DMS 273 treated with DMSO at 0.1 percent for 48 hours (cell line): ENCODE measurements at regions not wholly inside any gene's neighbourhood (a gene's known extent, or its start where the extent isn't known, plus 50 kb on each side); places are given as distances from the start of the nearest gene placed in this dataset.
"Not testable (repeated sequence)": the region's sequence is repeated elsewhere in the genome, so short reads cannot be mapped to it uniquely, and the experiment has no call there.

Experiments used
- DNase-seq: peaks from one replicate; lab custom pipeline; 2025; lab: John Stamatoyannopoulos, UW

DNA sequence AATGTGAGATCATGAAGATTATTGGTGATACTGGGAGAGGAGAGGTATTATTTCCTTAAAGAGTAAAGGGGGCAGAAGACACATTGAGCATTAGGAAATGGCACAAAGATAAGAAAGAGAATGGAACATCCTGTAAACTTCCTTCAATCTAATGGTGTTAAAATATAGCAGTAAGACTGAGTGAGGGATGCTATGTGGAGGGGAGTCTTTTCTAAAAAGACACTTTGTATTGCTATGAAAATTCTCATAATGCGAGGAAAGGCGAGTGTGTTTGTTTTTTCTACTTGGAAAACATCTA is 405.2 kb downstream of the ARL4A start:
- no peak for DNase-seq

DNA sequence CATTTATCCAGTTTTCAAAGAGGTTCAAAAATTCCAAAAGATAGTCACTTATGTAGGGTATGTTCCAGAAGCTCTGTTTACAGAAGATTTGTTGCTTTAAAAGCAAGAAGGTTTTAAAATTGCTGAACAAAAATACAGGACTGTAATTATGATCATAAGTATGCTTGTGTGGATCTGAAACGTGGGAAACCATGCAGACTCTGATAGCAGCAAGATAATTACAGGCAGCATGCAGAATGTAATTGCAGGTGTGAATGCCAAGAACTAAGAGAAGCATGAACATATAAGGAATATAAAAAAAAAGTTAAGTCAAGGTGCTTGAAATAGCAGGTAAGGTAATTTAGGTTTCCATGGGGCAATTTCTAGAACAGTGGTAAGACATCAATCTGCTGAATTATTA is 405.7 kb downstream of the ARL4A start:
- no peak for DNase-seq

- DNase-seq = no peak
Observed at GRCh38 chr7:13097499-13097898, 410.1 kb downstream of the ARL4A start.

DNA sequence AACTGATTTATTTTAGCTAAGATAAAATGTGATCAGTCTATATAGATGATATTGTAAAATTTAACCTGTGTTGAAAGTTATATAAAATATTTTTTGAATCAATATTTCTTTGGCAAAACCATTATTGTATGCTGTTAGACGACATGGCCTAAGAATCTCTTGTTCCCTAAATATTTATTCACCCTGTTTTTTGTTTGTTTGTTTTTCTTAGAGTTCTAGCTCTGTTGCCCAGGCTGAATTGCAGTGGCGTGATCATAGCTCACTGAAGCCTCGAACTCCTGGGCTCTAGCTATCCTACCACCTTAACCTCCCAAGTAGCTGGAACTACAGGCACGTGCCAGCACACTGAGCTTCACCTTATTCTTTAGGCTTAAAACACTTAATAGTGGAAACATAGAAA is 410.7 kb downstream of the ARL4A start:
- no peak for DNase-seq

DNA sequence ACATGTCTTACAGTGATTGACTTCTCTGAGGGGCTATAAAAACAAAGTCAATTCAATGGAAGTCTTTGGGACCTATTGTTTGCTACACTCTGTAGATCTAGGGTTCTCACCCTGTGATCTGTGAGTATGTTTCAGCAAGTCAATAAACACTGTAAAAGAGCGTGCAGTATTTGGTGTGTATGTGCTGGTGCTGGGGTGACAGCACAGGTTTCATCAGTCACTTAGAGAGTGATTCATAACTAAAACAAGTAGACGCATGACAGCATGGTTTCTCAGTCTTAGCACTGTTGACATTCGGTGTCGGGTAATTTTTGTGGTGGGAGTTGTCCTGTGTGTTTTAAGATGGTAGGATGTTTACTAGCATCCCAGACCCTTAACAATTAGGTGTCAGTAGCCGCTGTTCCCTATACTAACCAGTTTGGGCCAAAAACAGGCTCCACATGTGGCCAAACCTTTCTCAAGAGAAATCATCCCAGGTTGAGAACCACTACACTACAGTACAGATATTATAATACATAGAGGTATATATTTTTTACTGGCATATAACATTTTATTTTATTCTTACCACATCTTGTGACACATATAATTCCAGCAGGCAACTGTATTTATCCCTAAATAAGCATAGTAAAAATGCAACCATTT is 411.8 kb downstream of the ARL4A start:
- DNase-seq = no peak

DNA sequence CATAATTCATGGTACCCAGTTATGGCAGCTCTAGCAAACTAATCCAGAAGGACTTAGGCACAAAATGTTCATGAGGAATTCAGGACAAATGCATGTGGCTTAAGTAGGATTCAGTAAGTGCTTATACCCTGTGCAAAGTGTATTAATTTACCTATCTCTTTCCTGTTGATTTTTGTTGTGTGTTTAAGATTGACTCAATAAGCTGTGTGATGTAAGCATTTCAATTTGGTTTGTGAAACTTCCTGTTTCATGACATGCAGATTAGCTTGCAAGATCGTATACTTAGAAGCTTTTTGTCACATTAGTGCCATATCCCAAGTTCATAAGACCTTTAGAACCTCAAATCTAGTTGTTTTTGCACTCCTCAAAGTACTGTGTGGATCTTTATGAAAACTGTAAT is 416.7 kb downstream of the ARL4A start:
- no peak for DNase-seq

DNA sequence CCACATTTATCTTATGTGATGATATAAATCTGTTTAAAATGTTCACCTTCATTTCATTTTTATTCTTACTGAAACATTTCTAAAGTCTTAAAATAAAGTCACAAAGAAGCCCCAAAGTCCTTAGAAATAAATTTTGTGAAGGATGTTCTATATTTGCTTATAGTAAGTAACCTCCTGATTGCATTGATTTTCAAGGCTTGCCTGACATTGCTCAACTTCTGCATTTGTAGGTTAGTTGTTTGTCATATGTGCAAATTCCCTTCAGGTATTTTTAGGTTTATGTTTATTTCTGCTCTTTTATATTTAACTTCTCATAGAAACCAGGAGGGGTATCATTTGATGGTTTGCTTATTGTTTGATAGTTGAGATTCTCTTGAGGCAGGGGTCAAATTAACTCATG is 417.8 kb downstream of the ARL4A start:
- DNase-seq = no peak

DNA sequence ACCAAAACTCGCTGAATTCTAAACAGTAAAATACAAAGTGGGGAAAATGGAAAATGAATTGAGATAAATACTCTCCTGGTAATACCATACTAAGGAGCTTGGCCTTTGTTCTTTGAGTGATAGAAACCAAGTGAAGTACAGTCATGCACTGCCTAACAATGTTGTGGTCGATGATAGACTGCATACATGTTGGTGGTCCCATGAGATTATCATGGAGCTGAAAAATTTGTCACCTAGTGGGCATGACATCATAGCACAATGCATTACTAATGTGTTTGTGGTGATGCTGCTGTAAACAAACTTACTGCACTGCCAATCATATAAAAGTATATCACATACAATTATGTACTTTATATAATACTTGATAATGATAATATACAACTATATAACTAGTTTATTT is 419.1 kb downstream of the ARL4A start:
- no peak for DNase-seq

DNA sequence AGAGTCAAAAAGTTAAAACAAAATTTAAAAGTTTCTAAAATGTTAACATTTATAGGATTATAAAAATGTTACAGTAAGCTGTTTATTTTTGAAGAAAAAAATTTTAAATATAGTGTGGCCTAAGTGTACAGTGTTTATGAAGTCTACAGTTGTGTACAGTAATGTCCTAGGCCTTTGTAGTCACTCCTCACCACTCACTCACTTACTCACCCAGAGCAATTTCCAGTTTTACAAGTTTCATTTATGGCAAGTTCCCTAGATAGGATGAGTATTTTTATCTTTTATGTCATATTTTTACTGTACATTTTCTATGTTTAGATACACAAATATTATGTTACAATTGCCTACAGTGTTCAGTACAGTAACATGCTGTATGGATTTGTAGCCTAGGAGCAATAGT is 419.9 kb downstream of the ARL4A start:
- no peak for DNase-seq

DNA sequence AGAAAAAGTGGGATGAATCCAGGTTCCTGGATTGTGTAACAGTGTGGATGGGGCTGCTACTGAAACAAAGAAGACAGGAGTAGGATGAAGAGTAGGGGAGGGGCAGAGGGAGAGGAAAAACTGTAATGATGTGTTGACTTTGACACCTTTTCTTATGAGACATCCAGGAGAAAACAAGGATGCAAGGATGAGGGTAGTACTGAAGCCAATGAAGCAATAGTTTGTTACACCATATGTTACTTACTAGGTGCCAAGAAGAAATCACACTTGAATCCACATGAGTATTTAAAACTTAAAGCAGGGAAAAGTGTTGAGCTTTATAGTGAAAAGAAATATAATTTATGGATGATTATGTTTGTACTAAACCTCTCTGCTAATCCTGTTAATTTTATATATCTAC is 420.6 kb downstream of the ARL4A start:
- no peak for DNase-seq

- DNase-seq = no peak
Observed at GRCh38 chr7:13109201-13109600, 421.8 kb downstream of the ARL4A start.

DNA sequence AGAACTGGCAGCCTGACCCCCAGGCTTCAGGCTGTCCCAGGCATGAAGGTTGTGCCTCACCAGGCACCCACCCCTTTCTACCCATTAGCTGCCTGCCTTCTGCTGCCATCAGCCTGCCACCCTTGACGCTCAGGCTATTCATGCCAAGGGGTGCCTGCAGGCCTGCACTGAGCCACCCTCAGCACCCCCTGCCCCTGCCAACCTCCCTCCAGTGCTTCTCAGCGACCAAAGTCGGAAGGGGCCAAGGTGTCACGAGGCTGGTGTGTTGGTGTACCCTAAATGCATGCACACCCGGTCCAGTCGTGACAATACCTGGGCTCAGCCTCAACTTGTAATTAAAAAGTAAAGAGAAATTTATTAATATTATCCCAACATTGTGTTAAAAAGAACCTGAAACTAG is 422.7 kb downstream of the ARL4A start:
- no peak for DNase-seq

- DNase-seq = no peak
Observed at GRCh38 chr7:13111230-13111629, 423.8 kb downstream of the ARL4A start.

- DNase-seq = not testable (repeated sequence)
Observed at GRCh38 chr7:13114240-13114639, 426.8 kb downstream of the ARL4A start.

- no peak for DNase-seq
Observed at GRCh38 chr7:13115157-13115772, 427.8 kb downstream of the ARL4A start.

DNA sequence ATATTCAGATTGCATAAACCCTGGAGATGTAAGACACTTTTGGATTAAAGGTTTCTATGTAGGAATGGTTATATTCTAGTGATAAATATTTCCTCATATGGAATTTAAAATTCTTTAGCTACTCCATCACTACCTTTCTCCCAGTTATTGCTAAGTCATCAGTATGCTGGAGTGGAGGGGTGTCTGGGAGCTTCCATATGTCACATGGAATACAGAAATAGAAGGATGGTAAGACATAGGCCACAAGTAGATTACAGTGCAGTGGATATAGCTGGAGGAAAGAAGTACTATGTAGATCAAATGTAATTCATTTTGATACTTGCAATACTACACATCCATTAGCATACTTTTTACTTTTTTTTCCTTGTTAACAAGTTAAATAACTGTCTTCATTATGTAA is 428.4 kb downstream of the ARL4A start:
- DNase-seq = no peak

DNA sequence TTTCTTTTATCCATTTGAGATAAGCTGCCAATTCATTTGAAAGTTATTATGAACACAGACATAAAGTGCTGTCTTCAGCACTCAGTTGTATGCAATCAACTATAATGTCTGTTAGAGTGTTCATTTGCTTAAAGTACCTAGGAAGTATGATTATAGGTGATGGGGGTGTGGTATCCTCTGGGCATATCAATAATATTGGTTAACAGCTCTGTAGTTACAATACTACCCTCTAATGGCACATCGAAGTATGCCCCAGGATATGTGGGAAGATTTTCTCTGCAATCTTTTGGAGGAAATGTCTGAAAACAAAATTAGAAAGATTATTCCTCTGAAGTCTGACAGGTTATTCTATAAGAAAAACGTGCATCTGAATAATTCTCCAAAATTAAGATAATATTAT is 429.7 kb downstream of the ARL4A start:
- DNase-seq = no peak

DNA sequence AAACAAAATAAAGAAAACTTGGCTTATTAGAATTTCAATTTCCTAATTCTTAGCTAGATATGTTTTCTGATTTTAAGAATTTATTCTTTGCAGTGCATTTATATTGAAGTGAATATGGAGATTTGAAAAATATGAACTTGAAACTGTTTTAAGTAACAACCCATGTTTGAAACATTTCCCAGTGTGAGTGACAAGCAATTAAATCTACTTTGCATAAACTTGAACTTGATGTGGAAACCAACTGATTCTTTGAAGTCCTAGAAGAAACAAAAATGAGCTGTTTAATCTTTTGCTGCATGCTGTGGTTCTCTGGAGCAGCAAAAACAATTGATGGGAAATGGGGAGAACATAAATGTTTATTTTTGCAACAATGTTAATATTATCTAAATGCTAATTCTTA is 430.2 kb downstream of the ARL4A start:
- no peak for DNase-seq

- not testable (repeated sequence) for DNase-seq
Observed at GRCh38 chr7:13124629-13125028, 437.2 kb downstream of the ARL4A start.

- DNase-seq = no peak
Observed at GRCh38 chr7:13126347-13126746, 438.9 kb downstream of the ARL4A start.

GRCh38 chr7:13130321-13130720 is 442.9 kb downstream of the ARL4A start:
- DNase-seq = no peak

- DNase-seq = not testable (repeated sequence)
Observed at GRCh38 chr7:13130906-13131305, 443.5 kb downstream of the ARL4A start.

DNA sequence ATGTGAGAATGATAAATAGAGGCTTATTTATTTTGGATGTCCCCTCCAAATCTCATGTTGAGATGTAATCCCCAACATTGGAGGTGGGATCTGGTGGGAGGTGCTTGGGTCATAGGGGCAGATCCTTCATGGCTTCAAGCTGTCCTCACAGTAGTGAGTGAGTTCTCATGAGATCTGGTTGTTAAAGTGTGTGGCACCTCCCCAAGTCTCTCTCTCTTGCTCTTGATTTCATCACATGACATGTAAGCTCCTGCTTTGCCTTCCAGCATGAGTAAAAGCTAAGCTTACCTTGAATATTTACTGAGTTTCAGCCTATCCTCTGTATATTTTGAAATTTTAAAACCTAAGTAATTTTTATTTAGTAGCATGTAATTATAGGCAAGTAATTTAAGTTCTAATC is 444.9 kb downstream of the ARL4A start:
- no peak for DNase-seq

- not testable (repeated sequence) for DNase-seq
Observed at GRCh38 chr7:13136345-13136744, 448.9 kb downstream of the ARL4A start.
